Jurkat, Clone E6-1 (cell line): ENCODE measurements at regions not wholly inside any gene's neighbourhood (a gene's known extent, or its start where the extent isn't known, plus 50 kb on each side); places are given as distances from the start of the nearest gene placed in this dataset.
"Not testable (repeated sequence)": the region's sequence is repeated elsewhere in the genome, so short reads cannot be mapped to it uniquely, and the experiment has no call there.

Experiments used
- DNase-seq: peaks from one replicate; pipeline ENCODE4 v3.0.0-alpha.2; 2011; ENCODE audit warnings: low read depth, low spot score
- H3K4me3 ChIP-seq: 2 replicates; pipeline ENCODE4 v1.5.1; 2011; ENCODE audit warnings: mild to moderate bottlenecking, low read length, control low read depth, moderate library complexity

DNA sequence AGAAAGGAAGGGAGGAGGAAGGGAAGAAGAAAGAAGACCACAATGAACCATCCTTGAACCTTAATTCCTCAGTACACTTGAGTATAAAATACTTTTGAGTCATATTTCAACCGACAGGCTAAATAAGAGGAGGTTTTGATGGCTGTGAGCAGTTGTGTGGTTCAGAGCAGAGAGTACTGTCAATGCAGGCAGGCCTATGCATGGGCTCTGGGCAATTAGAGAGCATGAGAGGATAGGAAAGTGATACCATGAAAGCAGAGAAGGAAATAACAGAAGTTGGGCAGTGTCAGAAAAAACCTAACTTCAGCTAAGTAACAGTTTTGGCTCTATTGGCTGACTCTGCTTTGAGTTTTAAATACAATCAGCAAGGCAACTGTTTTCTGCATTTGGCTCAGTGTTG lies 123.6 kb upstream of the STK17B start:
- DNase-seq: no peak
- H3K4me3 ChIP-seq: no peak overlapping the region

- not testable (repeated sequence) for DNase-seq, H3K4me3 ChIP-seq
These were observed 126.8 kb upstream of the STK17B start for GRCh38 chr2:196298106-196298723.

DNA sequence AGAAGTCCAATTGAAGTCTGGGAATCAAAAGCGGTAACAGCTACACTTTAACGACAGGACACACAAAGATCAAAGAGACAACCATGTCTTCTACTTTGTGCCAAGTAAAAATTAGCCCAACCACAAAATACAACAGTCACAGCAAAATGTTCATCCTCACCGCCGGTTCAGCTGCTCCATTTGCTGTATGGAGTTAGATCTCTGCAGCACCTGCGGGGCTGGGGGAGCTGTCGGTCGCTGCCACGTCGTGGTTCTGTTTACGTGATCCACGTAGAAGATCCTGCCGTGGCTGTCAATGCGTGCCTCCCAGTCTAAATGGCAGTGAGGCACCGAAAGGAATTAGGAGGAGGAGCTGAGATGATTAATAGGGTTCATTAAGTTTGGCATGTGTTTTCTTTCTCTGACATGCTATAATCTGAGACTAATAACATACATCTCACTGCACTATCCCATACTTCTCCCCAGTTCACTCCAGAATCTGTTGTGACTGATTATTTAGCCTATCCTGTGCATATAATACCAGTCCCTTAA lies 136.5 kb upstream of the STK17B start:
- DNase-seq: no peak
- no peak overlapping the region for H3K4me3 ChIP-seq

DNA sequence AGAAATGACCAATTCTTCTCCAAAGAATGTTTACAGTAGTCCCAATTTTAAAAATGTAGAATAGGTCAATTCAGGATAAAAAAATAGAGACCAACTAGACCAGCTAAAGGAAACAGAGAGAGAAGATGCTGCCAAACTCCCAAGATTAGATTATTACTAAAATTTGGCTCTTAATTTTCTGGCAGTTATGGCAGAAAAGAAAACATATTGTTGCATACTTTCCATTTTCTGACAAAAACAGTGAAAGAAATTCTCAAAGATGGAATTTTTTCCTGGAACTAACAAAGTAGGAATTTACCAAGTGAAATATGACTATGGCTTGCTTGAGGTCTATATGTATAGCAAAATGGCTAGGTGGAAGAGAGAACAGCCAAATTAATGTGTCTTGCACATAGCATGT lies 138.3 kb upstream of the STK17B start:
- no peak for DNase-seq
- H3K4me3 ChIP-seq: no peak overlapping the region

DNA sequence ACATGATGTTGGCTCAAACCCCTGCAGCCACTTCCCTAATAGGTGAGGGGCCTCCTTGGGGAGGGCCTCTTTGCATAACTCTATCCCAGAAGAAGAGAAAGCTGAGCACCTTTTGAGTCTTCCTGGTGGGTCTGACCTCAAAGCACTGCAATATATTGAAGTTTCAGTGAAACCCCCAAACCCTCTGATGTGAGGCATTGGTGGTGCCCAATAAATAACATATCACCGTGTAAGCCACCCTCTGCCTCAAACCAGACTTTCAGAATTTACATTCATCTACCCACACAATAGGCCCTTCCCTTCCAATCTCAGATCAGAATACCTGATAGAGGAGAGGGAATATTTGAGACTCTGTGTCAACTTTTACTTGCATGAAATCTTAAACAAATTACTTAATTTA lies 142.8 kb upstream of the STK17B start:
- H3K4me3 ChIP-seq: no peak overlapping the region
- no peak for DNase-seq

DNA sequence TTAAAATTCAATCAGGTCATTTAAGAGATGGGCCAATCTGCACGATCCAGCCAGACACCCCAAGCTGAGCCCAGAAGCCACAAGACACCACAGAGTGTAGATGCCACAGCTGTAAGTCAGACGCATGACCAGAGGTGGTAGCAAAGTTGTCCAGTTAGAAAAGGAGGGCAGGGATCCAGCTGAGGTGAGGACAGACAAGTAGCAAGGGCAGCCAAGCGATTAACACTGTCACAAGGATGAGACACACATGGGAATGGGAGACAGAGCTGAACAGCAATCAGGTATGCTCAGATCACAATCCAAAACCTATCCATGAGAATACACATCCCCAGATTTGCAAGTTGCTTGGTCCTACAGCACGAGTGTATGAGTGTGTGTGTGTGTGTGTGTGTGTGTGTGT lies 143.4 kb upstream of the STK17B start:
- H3K4me3 ChIP-seq: no peak overlapping the region
- no peak for DNase-seq

DNA sequence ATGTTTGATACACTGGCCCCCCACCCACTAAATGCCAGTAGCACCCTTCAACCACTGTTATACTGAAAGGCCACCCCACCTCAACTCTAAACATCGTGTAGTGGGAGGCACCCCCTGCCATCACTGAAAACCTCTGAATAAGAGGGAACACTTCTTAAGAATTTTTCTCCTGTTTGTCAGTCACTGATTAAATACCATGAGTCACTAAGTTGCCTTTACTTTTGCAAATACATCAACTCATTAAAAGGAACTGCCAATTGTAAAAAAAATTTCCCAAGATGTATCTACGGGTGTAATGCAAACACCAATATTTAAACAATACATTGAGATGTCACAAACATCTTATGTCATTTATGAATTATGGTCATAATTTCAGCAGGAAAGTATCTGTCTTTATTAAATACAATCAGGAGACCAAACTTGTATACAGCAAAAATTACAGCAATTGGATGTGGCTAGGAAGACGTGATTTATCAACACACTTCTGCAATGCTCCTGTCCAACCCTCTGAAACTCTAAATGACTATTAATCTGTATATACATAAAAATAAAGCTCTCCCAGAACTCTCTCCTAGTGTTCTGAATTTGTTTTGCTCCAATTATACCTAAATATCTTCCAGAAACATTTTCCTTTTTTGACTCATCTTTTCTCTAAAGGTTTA lies 144.1 kb upstream of the STK17B start:
- no peak for DNase-seq
- H3K4me3 ChIP-seq: no peak overlapping the region

DNA sequence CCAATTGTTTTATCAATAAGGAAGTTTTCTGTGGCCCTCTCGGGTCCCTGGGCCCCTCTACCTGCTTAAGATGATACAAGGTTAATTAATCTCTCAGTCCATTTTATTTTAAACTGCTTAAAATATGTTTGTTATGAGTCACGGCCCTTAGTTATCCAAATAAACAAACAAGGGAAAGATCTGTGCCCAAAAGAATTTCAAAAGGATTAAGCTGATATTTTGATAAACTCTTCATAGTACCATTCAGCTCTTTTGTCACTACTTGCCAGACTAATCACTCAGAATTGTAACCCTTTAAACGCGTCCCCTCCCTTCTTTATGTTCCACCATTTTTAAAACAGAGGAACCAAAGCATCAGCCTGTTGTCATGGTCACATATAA lies 144.7 kb upstream of the STK17B start:
- no peak for DNase-seq
- no peak overlapping the region for H3K4me3 ChIP-seq

- no peak overlapping the region for H3K4me3 ChIP-seq
- DNase-seq: no peak
These were observed 147.4 kb upstream of the STK17B start for GRCh38 chr2:196318517-196319377.

DNA sequence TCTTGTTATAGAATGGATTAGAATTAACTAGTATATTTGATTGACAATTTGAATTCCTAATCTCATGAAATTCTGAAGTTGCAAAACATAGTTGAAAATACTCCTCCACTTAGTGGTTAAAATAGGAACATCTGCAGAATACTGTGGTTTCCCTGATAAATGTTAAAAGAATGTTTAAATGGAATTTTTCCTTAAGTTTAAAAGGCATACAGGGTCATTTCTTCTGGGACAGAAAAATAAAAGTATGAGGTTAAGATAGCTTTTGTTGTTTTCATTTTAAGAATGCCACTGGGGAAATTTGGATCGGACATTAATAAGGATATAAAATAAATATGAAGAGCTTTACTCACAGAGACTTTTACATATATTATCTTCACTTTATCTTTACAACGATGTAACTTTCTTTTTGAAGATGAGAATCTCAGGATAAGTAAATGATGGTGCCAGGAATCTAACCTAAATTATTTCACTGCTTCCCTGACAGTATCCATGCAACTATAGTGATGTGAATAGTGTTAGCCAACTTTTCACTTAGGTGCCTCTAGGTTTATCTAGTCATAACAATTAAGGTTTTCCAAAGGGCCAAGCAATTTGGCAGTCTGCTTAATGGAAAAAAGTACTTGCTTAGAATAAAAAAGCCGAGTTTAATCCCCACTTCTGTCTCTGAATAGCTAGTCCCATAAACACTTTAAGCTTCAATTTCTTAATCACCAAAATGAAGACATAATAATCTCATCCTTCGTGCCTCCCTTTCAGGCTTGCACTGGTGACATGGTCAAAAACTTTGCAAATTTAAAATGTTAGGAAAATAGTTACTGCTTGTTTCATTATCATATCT lies 151.8 kb upstream of the STK17B start:
- H3K4me3 ChIP-seq: no peak overlapping the region
- no peak for DNase-seq

DNA sequence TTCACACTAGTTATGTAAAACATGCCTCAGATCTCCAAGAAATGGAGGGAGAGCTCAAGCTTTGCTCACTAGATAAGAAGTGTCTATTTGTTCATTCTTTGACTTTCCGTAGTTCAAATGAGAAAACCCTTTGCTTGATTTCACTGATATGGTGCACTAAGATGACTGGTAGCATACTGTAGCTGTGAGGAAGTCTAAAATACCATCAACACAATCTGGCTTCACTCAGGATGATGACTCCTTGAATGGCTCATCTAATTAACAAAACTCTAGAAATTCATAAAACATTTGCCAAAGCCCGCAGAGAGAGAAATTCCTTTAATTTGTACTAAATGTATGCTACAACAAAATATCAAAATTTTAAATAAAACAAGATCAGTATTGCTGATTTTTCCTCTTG lies 152.8 kb upstream of the STK17B start:
- no peak for DNase-seq
- H3K4me3 ChIP-seq: no peak overlapping the region

- no peak for DNase-seq
- H3K4me3 ChIP-seq: no peak overlapping the region
These were observed 156.8 kb upstream of the STK17B start for GRCh38 chr2:196328088-196328680.

DNA sequence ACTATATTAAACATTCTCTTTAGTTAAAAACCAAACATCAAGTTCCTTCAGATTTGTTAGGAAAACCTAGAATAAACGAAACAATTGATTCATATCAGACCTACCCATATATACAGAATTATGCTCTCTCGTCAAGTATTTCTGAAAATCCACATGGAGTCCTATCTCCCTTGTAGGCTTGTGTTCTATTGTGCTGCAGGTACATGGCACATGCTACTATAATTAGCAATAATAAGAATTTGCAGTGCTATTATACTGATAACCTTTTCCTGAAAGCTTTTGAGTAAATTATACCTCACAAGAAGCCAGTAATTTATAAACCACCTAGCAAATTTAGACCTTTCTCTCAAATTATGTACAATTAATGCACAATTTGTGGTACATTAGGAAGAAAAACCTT lies 158.6 kb upstream of the STK17B start:
- H3K4me3 ChIP-seq: no peak overlapping the region
- DNase-seq: no peak

GRCh38 chr2:196330645-196331044 lies 159.3 kb upstream of the STK17B start:
- no peak overlapping the region for H3K4me3 ChIP-seq

DNA sequence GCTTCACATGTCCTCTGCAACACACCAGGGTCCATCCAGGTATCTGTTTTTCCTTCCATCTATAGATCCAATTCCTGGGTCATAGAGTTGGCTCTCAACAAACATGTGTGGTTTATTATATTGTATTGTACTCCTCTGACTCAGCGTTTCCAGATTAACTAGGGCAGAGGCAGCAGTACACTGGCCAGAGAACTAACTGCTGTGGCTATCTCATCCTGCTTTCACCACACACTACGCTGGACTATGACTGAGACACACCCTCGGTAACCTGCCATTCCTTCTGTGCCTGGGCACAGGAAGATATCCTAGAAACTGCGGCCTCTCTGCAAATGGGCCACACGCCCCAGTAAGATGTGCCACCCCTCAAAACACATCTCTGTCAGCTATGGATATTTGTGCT lies 159.8 kb upstream of the STK17B start:
- DNase-seq: no peak
- H3K4me3 ChIP-seq: no peak overlapping the region

More at GRCh38 chr2:196330645-196331044, 159.3 kb upstream of the STK17B start:
- no peak for DNase-seq

DNA sequence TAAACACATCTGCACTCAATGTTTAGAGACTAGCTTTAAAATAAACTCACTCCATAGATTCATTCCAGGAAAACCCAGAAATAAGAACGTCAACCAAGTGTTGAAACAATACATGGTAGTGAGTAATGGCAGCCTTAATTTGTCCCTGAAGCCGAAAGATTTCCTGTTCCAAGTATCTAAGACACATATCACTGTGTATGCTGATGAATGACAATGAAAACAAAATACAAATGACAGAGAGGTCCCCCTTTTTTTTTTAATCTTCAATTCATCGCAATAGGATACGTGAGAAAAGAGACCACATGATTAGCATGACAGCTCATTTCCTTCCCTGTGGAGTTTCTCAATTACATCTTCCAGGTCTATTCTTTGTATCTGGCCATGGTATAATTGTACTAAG lies 160.5 kb upstream of the STK17B start:
- no peak overlapping the region for H3K4me3 ChIP-seq
- DNase-seq: no peak

DNA sequence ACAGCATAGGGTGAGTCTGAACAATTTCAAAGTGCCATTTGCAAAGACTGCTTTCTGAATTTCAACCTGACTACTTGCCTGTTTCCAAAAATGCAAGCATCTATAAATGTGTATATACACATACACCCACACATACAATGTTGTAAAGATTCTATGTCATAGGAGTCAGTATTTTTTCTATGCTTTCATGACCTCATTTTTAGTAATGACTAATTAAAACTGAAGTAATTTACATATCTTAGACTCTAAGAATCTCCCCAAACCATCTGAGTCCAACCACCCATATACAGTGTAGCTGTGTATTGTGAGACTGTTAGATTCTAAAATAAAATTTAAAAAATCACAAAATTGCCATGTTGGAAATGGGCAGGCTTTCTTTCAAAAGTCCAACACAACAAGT lies 162.0 kb upstream of the STK17B start:
- H3K4me3 ChIP-seq: no peak overlapping the region
- no peak for DNase-seq

GRCh38 chr2:196334710-196335109 lies 163.3 kb upstream of the STK17B start:
- H3K4me3 ChIP-seq: no peak overlapping the region
- no peak for DNase-seq

GRCh38 chr2:196335221-196335634 lies 163.8 kb upstream of the STK17B start:
- DNase-seq: no peak
- no peak overlapping the region for H3K4me3 ChIP-seq
